GM12878 (cell line): ENCODE measurements at regions not wholly inside any gene's neighbourhood (a gene's known extent, or its start where the extent isn't known, plus 50 kb on each side); places are given as distances from the start of the nearest gene placed in this dataset.

Source experiments
- ATAC-seq: fragments of 200-7000 bp; cut with Tn5 transposase; 3 replicates; pipeline ENCODE4 v1.9.1; 2020; ENCODE audit warnings: mild to moderate bottlenecking, moderate library complexity
- BruUV-seq: library from RNA; stranded (reverse); fragments of 400-500 nt; replicated peaks from 2 replicates; lab custom pipeline; 2021; lab: Mats Ljungman, UMichigan
- CTCF ChIA-PET: fragments of 300-600 bp; sonication (Branson Sonifier 250); formaldehyde crosslinking; extraction: SDS; loops from one replicate; lab custom pipeline; 2021; ENCODE audit warnings: inconsistent platforms; lab: Yijun Ruan, JAX
- POLR2A ChIA-PET: fragments of 350-600 bp; formaldehyde crosslinking; extraction: SDS; loops from one replicate; lab custom pipeline; 2021; ENCODE audit warnings: inconsistent platforms; lab: Charles Lee
- RAD21 ChIA-PET: fragments of 300-600 bp; sonication (Branson Sonifier 250); formaldehyde crosslinking; loops from one replicate; lab custom pipeline; 2023; ENCODE audit warnings: antibody characterized with exemption; ENCODE audit not compliant: unreplicated experiment; lab: Charles Lee
- SMC1A ChIA-PET: fragments of 300-600 bp; sonication (Branson Sonifier 250); formaldehyde crosslinking; loops from one replicate; lab custom pipeline; 2023; ENCODE audit not compliant: unreplicated experiment, uncharacterized antibody; lab: Charles Lee
- DNase-seq: peaks from one replicate; pipeline ENCODE4 v3.0.0-alpha.2; 2011; ENCODE audit warnings: low read depth, low spot score
- FAIRE-seq: peaks from 3 replicates; lab custom pipeline; 2011; peaks lifted over from hg19 to GRCh38; lab: Jason Lieb, UNC
- H2AFZ ChIP-seq: 2 replicates; pipeline ENCODE4 v1.6.0; 2011; ENCODE audit warnings: low read depth, low read length, control low read depth; ENCODE audit not compliant: control insufficient read depth
- H3K27ac ChIP-seq: 2 replicates; pipeline ENCODE4 v1.5.1; 2011; ENCODE audit warnings: control low read depth; ENCODE audit not compliant: control insufficient read depth, insufficient read depth
- H3K27me3 ChIP-seq, 2 experiments: replicated peaks in 1 of 2; 2 replicates each; pipeline versions ENCODE4 v1.6.0 to v1.6.1; 2011; ENCODE audit warnings: low read length in 1 of 2; ENCODE audit not compliant: control insufficient read depth in 2 of 2, insufficient read depth in 2 of 2
- H3K36me3 ChIP-seq, 2 experiments: 2 replicates each; pipeline ENCODE4 v1.5.1; 2011; ENCODE audit warnings: low read length in 1 of 2; ENCODE audit not compliant: control insufficient read depth in 2 of 2, insufficient read depth in 2 of 2
- H3K4me1 ChIP-seq: 2 replicates; pipeline ENCODE4 v1.6.1; 2011; ENCODE audit warnings: mild to moderate bottlenecking, low read length, moderate library complexity, mixed read lengths; ENCODE audit not compliant: control insufficient read depth, insufficient read depth
- H3K4me2 ChIP-seq: 2 replicates; pipeline ENCODE4 v1.6.0; 2011; ENCODE audit warnings: control low read depth; ENCODE audit not compliant: control insufficient read depth, insufficient read depth
- H3K4me3 ChIP-seq: fragments of 200-600 bp; sonication (generic); 2 replicates; pipeline ENCODE4 v1.5.1; 2016
- H3K79me2 ChIP-seq: 2 replicates; pipeline ENCODE4 v1.6.0; 2011; ENCODE audit warnings: low read length; ENCODE audit not compliant: control insufficient read depth, insufficient read depth
- H3K9ac ChIP-seq: 2 replicates; pipeline ENCODE4 v1.8.0; 2011; ENCODE audit warnings: low read length, control low read depth, mixed read lengths; ENCODE audit not compliant: control insufficient read depth, insufficient read depth
- H3K9me3 ChIP-seq: replicated peaks from 3 replicates; pipeline ENCODE4 v1.5.1; 2011; ENCODE audit warnings: mild to moderate bottlenecking, low read length; ENCODE audit not compliant: control insufficient read depth, insufficient read depth
- H4K20me1 ChIP-seq: 2 replicates; pipeline ENCODE4 v1.6.0; 2011; ENCODE audit not compliant: control insufficient read depth, insufficient read depth
- EP300 ChIP-seq, 2 experiments: fragments of 150-350 bp in 1 of 2; IDR thresholded peaks; 2 replicates each; pipeline ENCODE4 v1.6.1; 2011 to 2012; ENCODE audit warnings: low read depth in 2 of 2, low read length in 2 of 2, borderline replicate concordance in 1 of 2, improper control_type of control experiment in 1 of 2, inconsistent platforms in 1 of 2; ENCODE audit not compliant: control insufficient read depth in 1 of 2
- FOXM1 ChIP-seq: IDR thresholded peaks from 2 replicates; pipeline ENCODE4 v1.6.1; 2012; ENCODE audit warnings: low read depth, mild to moderate bottlenecking, inconsistent platforms, low read length, moderate library complexity
- RB1 ChIP-seq: fragments of 450-650 bp; formaldehyde crosslinking; IDR thresholded peaks from 2 replicates; pipeline ENCODE4 v1.6.1; 2017; ENCODE audit warnings: mild to moderate bottlenecking, borderline replicate concordance
- SIX5 ChIP-seq: IDR thresholded peaks from 2 replicates; pipeline ENCODE4 v1.6.1; 2011; ENCODE audit warnings: mild to moderate bottlenecking, low read depth, low read length, moderate library complexity; ENCODE audit not compliant: severe bottlenecking
- SKIL ChIP-seq: fragments of 450-650 bp; IDR thresholded peaks from 2 replicates; pipeline ENCODE4 v1.6.1; 2017; ENCODE audit warnings: mild to moderate bottlenecking, low read depth, inconsistent platforms; ENCODE audit not compliant: poor library complexity, severe bottlenecking
- SRF ChIP-seq, 2 experiments: IDR thresholded peaks; 2 replicates each; pipeline ENCODE4 v1.6.1; 2011; ENCODE audit warnings: low read depth in 2 of 2, low read length in 2 of 2, mild to moderate bottlenecking in 1 of 2, moderate library complexity in 1 of 2
- TBL1XR1 ChIP-seq: IDR thresholded peaks from 2 replicates; pipeline ENCODE4 v1.6.1; 2012; ENCODE audit warnings: low read depth, low read length, improper control_type of control experiment
- USF1 ChIP-seq: IDR thresholded peaks from 2 replicates; pipeline ENCODE4 v1.6.1; 2011; ENCODE audit warnings: borderline replicate concordance, low read depth, mild to moderate bottlenecking, moderate library complexity, mixed read lengths, low read length; ENCODE audit not compliant: insufficient read depth; ENCODE audit errors: extremely low read length
- ZBTB4 ChIP-seq: fragments of 450-650 bp; formaldehyde crosslinking; IDR thresholded peaks from 2 replicates; pipeline ENCODE4 v1.4.0; 2022; ENCODE audit warnings: mild to moderate bottlenecking, moderate library complexity
- WGBS: methylation state at CpG from one replicate; pipeline ENCODE4 v1.1.6; 2016; ENCODE audit warnings: low lambda C conversion rate; ENCODE audit not compliant: insufficient replicate concordance, insufficient coverage; ENCODE audit errors: missing lambda C conversion rate; 5-methylcytosine and 5-hydroxymethylcytosine counted together
- in situ Hi-C: fragments of 300-500 bp; cut with MboI; formaldehyde crosslinking; loops from 9 replicates; pipeline ENCODE4 v1.14.3; 2018; ENCODE audit warnings: mixed read lengths
- intact Hi-C: fragments of 100-400 bp; cut with micrococcal nuclease; formaldehyde crosslinking; loops from one replicate; pipeline ENCODE4 v1.14.2; 2022; ENCODE audit not compliant: unreplicated experiment
- TF ChIP-seq, protein P1 (sequence below): IDR thresholded peaks from 2 replicates; pipeline ENCODE4 v1.6.1; 2011; ENCODE audit warnings: low read depth, mild to moderate bottlenecking, low read length, moderate library complexity, borderline replicate concordance; ENCODE audit errors: extremely low read depth
- TF ChIP-seq, protein P2 (sequence below): IDR thresholded peaks from 2 replicates; pipeline ENCODE4 v1.6.1; 2012; ENCODE audit warnings: improper control_type of control experiment, low read depth, low read length; ENCODE audit not compliant: insufficient replicate concordance

DNA sequence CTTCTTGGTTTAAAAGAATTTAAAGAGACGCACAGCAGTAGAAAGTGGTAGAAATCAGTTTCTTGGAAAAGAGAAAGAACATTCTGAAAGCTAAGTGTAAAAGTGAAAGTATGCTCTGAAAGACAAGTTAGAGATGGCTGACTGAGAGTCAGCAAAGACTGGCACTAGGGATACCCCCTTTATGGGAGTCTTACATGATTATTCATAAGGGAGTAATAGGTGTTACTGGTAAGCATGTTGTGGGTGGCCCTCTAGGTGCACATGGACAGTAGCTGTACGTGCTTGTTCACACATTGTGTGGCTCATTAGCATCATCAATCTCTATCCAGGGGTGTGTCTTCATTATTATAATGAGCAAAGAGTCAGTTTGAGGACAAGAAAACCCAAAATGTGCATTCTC is 816.2 kb downstream of the CBLN2 start:
- intact Hi-C loops: no loop called here
- SMC1A ChIA-PET: no interaction called here
- no peaks in the 10 kb centered on the region for H4K20me1 ChIP-seq
- no peaks in the 10 kb centered on the region for H3K27me3 ChIP-seq
- no peak overlapping the region for H3K4me3 ChIP-seq
- RAD21 ChIA-PET: no interaction called here
- H3K4me1 ChIP-seq: no peaks in the 10 kb centered on the region
- no peak overlapping the region for H2AFZ ChIP-seq
- BruUV-seq: no TSS peak
- CTCF ChIA-PET: no interaction called here
- H3K27ac ChIP-seq: no peak overlapping the region
- no peak overlapping the region for H3K9ac ChIP-seq
- in situ Hi-C loops: no loop called here
- no peaks in the 10 kb centered on the region for H3K36me3 ChIP-seq
- ATAC-seq (no peak), FAIRE-seq (no peak), DNase-seq (no peak)
- 49% methylated on average over 2 of the region's 2 CpGs for WGBS
- H3K4me2 ChIP-seq: no peak overlapping the region
- POLR2A ChIA-PET: no interaction called here
- no peaks in the 10 kb centered on the region for H3K9me3 ChIP-seq
- H3K79me2 ChIP-seq: no peaks in the 10 kb centered on the region
- no peak for TF ChIP-seq SIX5
- TF ChIP-seq SRF (IDR thresholded peaks at IDR 0.05; ENCODE audit: low read depth in 2 of 2, low read length in 2 of 2): no peak
- no peak for TF ChIP-seq RB1
- TF ChIP-seq TBL1XR1: no peak
- no peak for TF ChIP-seq FOXM1
- no peak for TF ChIP-seq ZBTB4 (CRISPR knock-in tag)
- TF ChIP-seq USF1: no peak
- TF ChIP-seq, protein P1, sequence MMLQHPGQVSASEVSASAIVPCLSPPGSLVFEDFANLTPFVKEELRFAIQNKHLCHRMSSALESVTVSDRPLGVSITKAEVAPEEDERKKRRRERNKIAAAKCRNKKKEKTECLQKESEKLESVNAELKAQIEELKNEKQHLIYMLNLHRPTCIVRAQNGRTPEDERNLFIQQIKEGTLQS: no peak
- no peak for TF ChIP-seq EP300 (IDR thresholded peaks at IDR 0.05; ENCODE audit: borderline replicate concordance in 1 of 2, control insufficient read depth in 1 of 2, low read depth in 2 of 2, low read length in 2 of 2)
- no peak for TF ChIP-seq SKIL
- TF ChIP-seq, protein P2, sequence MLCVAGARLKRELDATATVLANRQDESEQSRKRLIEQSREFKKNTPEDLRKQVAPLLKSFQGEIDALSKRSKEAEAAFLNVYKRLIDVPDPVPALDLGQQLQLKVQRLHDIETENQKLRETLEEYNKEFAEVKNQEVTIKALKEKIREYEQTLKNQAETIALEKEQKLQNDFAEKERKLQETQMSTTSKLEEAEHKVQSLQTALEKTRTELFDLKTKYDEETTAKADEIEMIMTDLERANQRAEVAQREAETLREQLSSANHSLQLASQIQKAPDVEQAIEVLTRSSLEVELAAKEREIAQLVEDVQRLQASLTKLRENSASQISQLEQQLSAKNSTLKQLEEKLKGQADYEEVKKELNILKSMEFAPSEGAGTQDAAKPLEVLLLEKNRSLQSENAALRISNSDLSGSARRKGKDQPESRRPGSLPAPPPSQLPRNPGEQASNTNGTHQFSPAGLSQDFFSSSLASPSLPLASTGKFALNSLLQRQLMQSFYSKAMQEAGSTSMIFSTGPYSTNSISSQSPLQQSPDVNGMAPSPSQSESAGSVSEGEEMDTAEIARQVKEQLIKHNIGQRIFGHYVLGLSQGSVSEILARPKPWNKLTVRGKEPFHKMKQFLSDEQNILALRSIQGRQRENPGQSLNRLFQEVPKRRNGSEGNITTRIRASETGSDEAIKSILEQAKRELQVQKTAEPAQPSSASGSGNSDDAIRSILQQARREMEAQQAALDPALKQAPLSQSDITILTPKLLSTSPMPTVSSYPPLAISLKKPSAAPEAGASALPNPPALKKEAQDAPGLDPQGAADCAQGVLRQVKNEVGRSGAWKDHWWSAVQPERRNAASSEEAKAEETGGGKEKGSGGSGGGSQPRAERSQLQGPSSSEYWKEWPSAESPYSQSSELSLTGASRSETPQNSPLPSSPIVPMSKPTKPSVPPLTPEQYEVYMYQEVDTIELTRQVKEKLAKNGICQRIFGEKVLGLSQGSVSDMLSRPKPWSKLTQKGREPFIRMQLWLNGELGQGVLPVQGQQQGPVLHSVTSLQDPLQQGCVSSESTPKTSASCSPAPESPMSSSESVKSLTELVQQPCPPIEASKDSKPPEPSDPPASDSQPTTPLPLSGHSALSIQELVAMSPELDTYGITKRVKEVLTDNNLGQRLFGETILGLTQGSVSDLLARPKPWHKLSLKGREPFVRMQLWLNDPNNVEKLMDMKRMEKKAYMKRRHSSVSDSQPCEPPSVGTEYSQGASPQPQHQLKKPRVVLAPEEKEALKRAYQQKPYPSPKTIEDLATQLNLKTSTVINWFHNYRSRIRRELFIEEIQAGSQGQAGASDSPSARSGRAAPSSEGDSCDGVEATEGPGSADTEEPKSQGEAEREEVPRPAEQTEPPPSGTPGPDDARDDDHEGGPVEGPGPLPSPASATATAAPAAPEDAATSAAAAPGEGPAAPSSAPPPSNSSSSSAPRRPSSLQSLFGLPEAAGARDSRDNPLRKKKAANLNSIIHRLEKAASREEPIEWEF: no peak
